GM19455 (cell line): ENCODE measurements at regions not wholly inside any gene's neighbourhood (a gene's known extent, or its start where the extent isn't known, plus 50 kb on each side); places are given as distances from the start of the nearest gene placed in this dataset.

Experiments
- ATAC-seq: cut with Tn5 transposase; IDR thresholded peaks from one replicate; pipeline ENCODE4 v1.9.1; 2021; ENCODE audit not compliant: unreplicated experiment

DNA sequence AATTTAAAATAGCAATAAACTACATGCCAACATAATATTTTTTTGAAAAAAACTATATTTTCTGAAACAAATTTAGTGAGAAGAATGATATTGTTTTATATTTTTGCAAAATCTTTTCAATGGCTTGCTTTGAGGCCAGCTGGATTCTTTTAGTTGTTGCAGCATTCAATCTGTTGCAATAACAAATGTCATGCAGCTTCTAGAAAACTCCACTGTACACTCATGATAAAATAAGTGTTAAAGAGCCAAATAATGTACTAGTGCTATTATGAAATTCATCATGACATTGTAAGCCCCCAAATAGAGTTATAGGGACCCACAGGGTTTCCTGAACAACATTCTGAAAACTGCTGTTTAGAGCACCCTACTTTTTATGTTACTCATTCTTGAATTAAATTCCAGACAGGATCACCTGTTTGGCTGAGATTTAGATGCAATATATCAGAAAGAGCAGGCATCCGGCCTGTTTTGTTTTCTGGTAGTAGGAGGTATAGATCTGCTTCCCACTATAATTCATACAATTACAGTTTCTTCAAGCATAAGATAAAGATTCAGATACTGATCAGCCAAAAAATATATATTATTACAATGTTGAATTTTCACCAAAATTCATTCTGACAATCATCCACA lies 703.0 kb upstream of the ZNF385D start:
- ATAC-seq: no peak

DNA sequence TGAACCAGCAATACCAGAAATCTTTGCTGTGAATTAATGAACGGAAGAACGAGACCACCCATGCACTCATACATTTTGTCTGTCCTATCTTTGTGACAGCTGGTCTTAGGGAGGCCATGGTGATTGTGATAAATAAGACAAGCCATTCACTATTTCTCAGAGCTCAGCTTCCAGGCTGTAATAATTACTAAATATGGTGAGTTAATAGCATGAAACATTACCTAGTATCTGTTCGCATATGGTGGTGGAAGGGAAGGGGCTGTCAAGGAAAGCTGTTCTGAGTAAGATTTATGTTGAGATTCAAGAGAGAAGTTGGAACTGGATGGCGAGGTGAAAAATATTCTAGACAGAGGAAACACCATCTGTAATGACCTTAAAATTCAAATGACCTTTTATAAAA lies 719.0 kb upstream of the ZNF385D start:
- ATAC-seq: no peak

DNA sequence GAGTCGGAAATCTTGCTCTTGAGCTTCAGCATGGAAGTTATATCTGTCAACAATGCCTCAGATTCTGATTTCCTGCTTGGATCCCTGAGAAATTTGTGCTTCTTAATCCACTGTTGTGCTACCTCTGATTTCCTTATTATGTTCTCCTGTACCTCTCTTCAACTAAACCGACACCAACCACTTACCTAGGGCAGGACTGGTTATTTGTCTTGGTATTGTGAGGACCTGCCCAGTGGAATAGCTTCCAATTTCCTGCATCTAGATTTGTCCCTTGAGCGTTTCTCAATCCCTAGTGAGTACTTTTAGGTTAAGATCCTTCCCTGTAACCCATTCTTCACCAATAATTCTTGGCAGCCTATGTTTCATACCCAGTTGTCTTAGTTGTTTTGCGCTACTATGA lies 720.5 kb upstream of the ZNF385D start:
- no peak for ATAC-seq

DNA sequence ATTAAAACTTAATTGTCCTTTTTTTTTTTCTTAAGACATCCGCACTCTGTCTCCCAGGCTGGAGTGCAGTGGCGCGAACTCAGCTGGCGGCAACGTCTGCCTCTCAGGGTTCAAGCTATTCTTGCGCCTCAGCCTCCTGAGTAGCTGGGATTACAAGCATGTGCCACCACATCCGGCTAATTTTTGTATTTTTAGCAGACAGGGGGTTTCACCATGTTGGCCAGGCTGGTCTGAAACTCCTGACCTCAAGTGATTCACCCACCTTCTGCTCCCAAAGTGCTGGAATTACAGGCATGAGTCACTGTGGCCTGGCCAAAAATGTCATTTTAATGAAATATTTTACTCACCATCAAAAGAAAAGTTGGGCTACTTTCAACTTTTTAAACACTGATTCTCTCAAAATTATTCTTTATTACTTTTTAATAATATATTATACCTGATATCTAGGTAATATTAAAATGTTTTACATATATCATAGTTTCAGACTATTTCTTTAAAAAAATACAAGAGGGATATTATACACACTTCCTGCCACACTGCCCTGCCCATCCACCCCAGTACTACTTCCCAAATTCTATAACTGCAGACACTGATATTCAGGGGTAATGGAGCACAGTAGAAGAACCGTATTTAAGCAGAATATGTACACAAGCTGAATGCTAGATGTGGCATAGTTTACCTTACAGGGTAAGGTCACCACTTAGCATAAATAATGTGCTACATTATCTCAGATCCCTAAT lies 723.9 kb upstream of the ZNF385D start:
- ATAC-seq: no peak

DNA sequence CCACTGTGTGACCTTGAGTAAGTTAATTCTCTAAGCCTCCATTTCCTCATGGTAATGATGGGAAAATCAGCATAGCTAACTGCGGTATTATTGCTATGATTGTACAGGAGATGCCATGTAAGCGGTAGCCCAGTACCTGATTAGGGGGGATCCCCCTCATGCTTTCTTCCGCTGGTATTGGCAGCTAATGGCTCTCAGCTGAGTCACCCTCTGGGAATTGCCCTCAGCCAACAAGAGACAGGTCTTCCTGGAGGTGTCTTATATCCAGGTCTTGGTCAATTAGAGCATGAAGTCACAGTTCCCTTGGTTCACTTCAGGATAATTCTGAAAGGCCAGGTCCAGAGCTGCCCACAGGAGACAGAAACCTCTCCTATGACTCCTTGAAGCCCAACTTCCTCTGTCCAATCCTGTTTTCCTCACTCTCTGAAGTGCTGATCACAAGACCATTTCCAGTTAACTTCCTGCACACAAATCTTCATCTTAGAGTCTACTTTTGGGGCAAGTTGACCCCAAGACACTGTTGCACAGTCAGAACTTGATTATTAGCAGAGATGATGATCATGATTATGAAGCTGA lies 724.7 kb upstream of the ZNF385D start:
- no peak for ATAC-seq

DNA sequence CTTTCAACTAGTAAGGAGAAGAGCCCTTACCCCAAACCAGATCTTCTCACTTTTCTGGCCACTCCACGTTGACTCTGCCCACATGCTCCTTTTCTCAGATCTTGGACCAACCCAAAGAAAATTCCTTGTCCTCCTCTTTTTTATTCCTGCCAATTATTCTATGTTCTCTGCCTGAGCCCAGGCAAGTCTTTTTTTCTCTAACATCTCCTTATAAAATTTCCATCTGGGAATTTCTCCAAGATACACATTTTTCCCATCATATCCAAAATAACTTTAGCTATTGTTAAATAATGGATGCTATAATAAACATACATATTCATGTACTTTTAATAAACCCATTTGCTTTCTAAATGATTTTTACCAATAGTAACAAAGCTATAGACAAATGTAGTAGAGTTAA lies 726.0 kb upstream of the ZNF385D start:
- no peak for ATAC-seq

DNA sequence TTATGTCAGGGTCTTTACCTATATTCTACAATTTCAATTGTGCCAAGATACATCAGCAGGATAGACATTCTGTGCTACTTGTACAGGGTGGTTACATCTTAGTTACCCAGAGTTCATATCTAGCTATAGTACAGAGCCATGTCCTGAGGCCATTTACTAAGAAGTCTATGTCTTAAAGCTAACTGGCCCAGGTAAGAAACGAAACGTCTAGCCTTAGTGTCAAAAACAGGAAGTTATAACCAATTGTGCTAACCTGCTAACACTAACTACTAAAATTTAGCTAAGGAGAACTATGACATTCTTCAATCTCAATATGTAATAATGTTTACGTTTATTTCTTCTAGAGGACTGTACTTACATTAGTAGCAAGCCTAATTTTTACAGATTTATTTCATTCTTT lies 717.2 kb upstream of the UBE2E2 start:
- ATAC-seq: no peak

DNA sequence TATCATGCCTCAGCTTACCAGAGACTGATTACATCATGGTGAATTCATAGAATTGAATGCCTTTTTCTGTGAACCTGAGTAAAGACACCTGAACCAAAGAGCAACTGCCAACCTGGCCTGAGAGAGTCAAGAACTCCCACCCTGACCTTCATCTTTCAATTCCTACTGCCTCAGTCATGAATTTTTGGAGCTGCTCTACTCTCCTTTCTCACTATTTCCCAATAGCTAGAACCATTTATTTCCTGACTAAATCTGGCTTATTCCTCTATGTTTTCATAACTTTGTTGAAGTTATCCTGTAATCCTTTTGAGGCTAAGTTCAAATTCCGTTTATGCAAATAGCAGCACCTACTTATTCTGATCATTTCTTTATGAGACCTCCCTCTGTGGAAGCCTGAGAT lies 712.4 kb upstream of the UBE2E2 start:
- no peak for ATAC-seq

DNA sequence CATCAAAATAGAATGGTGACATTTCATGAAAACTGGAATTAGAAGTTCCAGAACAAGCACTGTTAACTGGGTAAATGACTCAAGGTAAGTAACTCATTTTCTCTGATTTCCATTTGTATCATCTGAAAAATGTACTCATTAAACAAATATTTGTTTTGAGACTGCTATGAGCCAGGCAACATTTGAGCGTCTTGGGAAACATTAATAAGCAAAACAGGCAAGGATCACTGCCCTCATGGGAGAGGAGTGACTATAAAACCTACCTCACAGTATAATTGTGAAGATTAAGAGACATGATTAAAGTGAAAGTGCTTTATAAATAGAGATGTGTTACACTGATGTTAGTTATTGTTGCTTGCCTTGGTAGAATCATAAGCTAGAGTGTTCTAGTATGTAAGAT lies 711.8 kb upstream of the UBE2E2 start:
- no peak for ATAC-seq

DNA sequence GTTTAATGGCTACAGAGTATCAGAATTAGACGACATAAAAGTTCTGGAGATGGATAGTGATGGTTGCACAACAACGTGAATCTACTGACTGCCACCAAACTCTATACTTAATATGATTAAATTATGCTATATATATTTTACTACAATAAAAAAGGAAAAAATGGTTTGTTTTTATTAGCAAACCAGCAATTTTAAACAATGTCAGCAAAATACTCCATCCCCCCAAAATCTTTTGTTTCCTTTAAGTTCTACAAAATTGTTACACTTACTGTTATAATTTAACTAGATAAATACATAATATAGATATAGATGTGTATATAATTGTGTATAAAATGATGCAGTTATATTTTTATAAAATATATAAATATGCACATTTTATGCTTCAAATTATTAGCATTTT lies 710.8 kb upstream of the UBE2E2 start:
- no peak for ATAC-seq

DNA sequence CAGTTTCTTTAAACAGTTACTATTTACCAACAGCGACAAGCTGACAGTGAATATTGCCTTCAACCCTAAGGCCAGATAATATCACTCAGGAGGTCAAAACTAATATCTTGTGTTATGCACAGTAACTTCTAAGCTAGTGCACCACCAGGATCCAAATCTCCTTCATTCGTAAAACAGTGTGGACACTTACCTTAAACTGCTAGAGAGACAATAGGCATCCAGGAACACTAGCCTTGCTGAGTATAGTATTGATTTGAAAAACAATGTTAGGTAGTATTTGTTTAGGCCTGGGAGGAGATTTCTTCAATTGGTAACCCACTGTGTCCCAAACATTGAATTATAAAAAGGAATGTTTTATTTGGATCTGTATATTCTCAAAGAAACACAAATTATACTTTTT lies 707.9 kb upstream of the UBE2E2 start:
- ATAC-seq: no peak

DNA sequence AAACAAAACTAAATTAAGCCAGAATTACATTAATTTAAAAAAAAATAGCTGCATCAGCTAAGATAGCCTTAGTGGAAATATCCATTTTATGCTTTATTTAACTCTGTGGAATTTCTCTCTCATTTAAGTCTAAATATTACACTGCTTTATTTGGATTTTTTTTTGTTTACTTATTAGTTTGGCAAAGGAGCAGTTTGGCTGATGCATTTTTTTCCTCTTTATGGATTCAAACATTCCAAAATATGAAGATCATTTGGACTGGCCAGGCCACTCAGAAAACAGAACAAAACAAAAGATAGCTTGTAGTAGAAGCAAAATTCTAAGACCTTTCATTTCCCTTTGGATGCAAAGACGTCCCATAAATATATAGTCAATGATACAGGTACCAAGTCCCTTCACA lies 707.3 kb upstream of the UBE2E2 start:
- ATAC-seq: no peak

DNA sequence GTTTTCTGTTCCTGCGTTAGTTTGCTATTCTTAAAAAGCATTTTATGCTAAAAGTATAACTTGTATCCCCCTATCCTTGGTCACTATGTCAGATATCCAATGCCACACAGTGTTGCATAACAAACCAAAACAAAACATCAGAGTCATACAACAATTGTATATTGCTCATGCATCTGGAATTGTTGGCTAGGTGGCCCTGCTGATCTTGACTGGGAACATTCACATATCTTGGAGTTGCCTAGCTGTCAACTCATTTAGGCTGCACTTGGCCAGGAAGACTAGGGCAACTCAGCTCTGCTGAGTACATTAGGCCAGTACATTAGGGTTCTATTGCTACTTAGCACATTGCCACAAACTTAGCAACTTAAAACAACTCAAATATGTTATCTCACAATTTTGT lies 706.5 kb upstream of the UBE2E2 start:
- ATAC-seq: no peak

DNA sequence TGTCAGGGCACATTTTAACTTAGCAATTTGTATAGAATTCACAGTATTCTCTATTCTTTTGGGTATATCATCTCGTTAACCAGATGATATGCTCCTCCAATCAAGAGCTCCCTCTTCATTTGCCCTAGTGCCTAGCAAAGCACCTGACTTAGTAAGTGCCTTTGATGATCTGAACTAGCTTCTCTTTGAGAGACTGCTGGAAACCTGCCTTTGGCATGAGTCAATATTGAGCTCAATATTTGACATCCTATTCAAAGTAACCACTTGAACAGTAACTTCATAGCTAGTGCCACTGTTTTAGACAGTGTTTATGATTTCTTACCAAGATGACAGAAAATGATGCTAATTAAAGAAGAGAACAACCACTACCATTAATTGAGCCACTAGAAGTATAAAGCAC lies 696.3 kb upstream of the UBE2E2 start:
- ATAC-seq: no peak

DNA sequence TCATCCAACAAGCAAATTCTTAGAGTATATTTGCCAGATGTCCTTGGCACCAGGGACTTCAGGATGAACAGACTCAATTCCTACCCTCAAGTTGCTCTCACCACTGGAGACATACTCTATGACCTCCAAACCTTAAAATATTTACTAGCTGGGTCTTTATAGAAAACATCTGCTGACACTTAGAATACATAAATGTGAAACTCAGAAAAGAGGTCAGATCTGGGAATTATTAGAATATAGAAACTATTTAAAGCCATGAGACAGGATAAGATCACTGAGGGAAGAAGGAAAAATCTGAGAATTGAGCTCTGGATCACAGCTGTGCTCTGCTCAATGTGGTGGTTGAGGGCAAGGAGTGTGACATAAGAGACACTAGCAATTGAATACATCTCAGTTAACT lies 695.4 kb upstream of the UBE2E2 start:
- no peak for ATAC-seq

DNA sequence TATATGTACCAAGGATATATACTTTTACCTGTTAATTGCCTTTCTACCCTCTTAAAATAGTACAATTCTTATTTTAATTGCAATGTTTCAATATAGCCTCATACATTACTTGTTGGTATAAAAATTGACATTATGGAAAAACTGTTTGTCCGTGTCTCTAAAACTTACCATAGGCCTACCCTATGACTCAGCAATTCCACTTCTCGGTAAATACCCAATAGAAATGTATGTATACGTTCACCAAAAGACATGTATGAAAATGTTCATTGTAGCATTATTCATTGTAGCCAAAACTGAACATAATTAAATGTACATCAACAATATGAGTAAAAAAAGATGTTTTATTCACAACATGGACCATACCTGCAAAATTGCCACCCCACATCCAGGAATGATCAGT lies 679.2 kb upstream of the UBE2E2 start:
- no peak for ATAC-seq

DNA sequence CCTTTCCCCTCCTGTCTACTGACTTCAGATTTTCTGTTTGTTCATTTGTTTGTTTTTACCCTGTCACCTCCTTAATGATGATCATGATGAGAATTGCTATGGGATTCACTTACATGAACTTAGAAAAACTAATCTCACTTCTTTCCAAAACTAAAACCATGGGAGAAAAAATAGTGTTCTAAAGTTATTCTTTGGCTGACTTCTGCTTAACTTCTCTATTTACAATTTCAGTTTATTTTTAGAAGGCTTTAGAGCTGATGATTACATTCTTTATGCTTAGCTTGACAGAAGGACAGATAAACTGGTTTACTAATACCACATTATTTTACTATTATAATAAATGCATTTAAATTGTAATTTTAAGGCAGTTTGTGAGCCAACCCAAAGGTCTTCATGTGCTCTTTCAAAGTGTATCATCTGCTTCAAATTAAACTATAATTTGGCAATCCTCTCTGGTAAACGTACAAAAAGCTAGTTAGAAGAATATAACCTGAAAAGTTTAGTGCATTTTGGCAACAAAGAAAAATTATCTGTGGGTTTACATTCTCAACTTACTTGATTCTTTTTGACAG lies 676.8 kb upstream of the UBE2E2 start:
- no peak for ATAC-seq

DNA sequence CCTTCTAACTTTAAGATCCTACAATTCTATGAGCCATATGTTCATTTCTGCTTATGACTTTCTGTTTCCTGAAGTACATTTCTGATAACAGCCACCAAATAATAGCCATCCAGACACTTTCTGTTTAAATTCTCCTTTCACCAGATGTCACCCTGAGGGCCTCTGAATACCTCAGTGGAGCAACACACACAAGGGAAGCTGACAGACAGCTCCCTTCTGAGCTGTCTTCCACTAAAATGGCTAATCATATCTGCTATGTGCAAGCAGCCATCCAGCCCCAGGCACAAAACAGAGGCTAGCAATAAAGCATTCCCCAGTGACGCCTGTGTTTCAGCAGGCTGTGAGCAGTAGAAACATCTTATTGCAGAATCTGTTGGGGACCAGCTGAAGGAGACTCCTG lies 666.6 kb upstream of the UBE2E2 start:
- ATAC-seq: no peak

DNA sequence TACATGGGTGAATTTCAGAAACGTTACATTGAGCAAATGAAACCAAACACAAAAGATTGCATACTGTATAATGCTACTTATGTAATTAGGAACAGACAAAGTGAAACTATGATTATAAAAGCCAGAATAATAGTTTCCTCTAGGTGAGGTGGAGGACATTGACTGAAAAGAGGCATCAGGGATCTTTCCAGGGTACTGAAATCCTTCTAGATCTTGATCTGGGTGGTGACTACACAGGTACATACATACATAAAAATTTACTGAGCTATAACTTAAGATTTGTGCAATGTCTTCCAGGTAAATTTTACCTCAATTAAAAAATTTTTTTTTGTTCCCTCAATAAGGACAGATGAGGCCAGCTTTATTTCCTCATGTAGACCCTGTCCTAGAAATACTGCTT lies 665.6 kb upstream of the UBE2E2 start:
- no peak for ATAC-seq

DNA sequence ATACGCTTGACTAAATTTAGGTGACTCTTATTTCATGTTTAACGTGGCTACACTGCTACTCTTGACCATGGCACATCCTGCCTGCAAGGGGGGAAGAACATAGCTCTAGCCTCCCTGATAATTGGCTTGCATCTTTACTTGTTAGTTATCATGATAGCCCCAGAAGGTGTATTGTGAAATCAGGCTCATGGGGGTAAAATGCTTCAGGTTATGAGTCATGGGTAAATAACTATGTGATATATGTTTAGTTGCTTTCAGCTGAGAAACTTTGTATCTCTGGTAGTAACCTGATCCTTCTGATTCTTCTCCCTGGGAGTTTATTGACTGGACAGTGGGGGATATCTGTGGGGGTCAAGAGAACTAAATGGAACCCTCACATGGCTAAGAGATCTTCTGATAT lies 660.8 kb upstream of the UBE2E2 start:
- no peak for ATAC-seq

DNA sequence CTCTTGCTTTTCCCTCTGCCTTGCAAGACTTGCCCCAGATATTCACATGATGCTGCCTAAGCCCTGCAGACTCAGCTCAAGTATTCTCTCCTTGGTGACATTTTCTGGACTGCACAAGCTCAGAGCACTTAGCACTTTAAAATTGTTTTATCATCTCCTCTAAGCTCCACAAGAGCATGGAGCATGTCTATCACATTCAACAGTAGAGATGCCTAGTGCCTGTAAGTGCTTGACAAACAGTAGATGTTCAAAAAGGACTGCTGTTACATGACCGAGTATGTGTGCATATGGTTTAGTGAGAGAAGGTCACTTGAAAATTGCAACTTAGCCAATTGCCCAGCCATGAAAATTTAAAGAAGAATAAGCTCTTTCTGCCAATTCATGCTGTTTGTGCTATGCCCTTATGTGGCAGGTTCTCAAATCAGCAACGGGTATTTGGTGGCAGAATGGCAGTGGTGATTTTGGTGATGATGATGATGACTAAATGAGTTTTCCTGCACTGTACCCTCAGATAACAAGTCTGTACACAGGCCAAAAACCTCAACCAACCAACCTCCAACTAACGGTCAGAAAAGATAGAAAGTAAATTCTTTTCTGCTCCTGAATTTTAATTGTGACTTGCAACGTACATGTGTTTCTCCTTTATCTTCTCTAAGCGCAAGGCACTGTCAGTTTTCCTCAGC lies 647.2 kb upstream of the UBE2E2 start:
- ATAC-seq: no peak

DNA sequence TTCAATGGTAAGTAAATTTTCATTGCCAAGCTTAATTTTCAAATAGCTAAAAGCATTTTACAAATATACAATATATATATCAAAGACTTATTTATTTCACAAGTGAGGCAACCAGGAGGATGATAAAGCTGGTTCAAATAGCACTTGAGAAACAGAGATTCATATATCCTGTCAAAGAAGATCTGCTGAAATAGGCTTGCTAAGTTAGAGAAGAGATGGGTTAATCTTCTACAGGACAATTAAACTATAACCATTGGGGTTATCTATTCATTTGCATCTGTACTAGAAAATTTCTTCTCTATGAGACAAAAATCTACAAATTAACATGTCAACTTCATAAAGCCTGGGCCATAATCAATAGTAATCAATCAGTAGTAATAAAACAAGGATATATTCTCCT lies 637.7 kb upstream of the UBE2E2 start:
- no peak for ATAC-seq
